ENCODE measurements at regions not wholly inside any gene's neighbourhood (a gene's known extent, or its start where the extent isn't known, plus 50 kb on each side); places are given as distances from the start of the nearest gene placed in this dataset.

GRCh38 chr2:3981446-3981987, 278.1 kb downstream of the DCDC2C start:
- TF ChIP-seq EZH2 (IDR thresholded peaks at IDR 0.05; ENCODE audit: insufficient read depth, poor library complexity, severe bottlenecking) (no peak), EZH2phosphoT487 (IDR thresholded peaks at IDR 0.05; ENCODE audit: insufficient read depth, low read depth) (no peak)
- Histone ChIP-seq H3K4me1 (ENCODE audit: insufficient read depth) (no peaks in the 10 kb centered on the region), H3K9ac (no peak overlapping the region), H4K20me1 (ENCODE audit: insufficient read depth) (no peaks in the 10 kb centered on the region), H3K9me2 (ENCODE audit: insufficient read depth) (no peaks in the 10 kb centered on the region), H3K79me2 (ENCODE audit: insufficient read depth) (no peaks in the 10 kb centered on the region), H3K27me3 (replicated peaks; ENCODE audit: insufficient read depth) (no peaks in the 10 kb centered on the region), H3K27ac (no peak overlapping the region), H3K4me3 (no peak overlapping the region), H3K9me3 (ENCODE audit: low read depth) (no peaks in the 10 kb centered on the region), H3K4me2 (ENCODE audit: unreplicated experiment) (no peak overlapping the region), H3F3A (ENCODE audit: insufficient read depth) (no peaks in the 10 kb centered on the region), H2AFZ (no peak overlapping the region), H3K36me3 (ENCODE audit: low read depth) (no peaks in the 10 kb centered on the region)
- in situ Hi-C loops (cut with MboI) = no loop called here
- 8 to 13% methylated on average over 9 of the region's 9 CpGs for WGBS, 2 experiments (ENCODE audit: low coverage in 1 of 2, low lambda C conversion rate in 2 of 2, missing lambda C conversion rate in 2 of 2)
- no peak for DNase-seq

- no peaks in the 10 kb centered on the region for H3K9me3 ChIP-seq (ENCODE audit: low read depth)
- H2AFZ ChIP-seq = no peak overlapping the region
- no peaks in the 10 kb centered on the region for H3K4me1 ChIP-seq (ENCODE audit: insufficient read depth)
- no peaks in the 10 kb centered on the region for H4K20me1 ChIP-seq (ENCODE audit: insufficient read depth)
- H3F3A ChIP-seq (ENCODE audit: insufficient read depth) = no peaks in the 10 kb centered on the region
- in situ Hi-C loops (cut with MboI) = no loop called here
- no peak overlapping the region for H3K27ac ChIP-seq
- no peak overlapping the region for H3K4me3 ChIP-seq
- no peaks in the 10 kb centered on the region for H3K79me2 ChIP-seq (ENCODE audit: insufficient read depth)
- H3K27me3 ChIP-seq (replicated peaks; ENCODE audit: insufficient read depth) = no peaks in the 10 kb centered on the region
- H3K4me2 ChIP-seq (ENCODE audit: unreplicated experiment) = no peak overlapping the region
- TF ChIP-seq EZH2phosphoT487 (IDR thresholded peaks at IDR 0.05; ENCODE audit: insufficient read depth, low read depth) (no peak), EZH2 (IDR thresholded peaks at IDR 0.05; ENCODE audit: insufficient read depth, poor library complexity, severe bottlenecking) (no peak)
- DNase-seq = no peak
- no peaks in the 10 kb centered on the region for H3K36me3 ChIP-seq (ENCODE audit: low read depth)
- 10 to 13% methylated on average over 2 of the region's 2 CpGs for WGBS, 2 experiments (ENCODE audit: low coverage in 1 of 2, low lambda C conversion rate in 2 of 2, missing lambda C conversion rate in 2 of 2)
- no peaks in the 10 kb centered on the region for H3K9me2 ChIP-seq (ENCODE audit: insufficient read depth)
- no peak overlapping the region for H3K9ac ChIP-seq
Measured at GRCh38 chr2:3982160-3982559, 278.8 kb downstream of the DCDC2C start.

- no peak overlapping the region for H3K27ac ChIP-seq
- no peaks in the 10 kb centered on the region for H3K36me3 ChIP-seq (ENCODE audit: low read depth)
- no peak for DNase-seq
- H3K4me1 ChIP-seq (ENCODE audit: insufficient read depth) = no peaks in the 10 kb centered on the region
- no peak overlapping the region for H3K9ac ChIP-seq
- H4K20me1 ChIP-seq (ENCODE audit: insufficient read depth) = no peaks in the 10 kb centered on the region
- 28 to 29% methylated on average over 6 of the region's 6 CpGs for WGBS, 2 experiments (ENCODE audit: low coverage in 1 of 2, low lambda C conversion rate in 2 of 2, missing lambda C conversion rate in 2 of 2)
- TF ChIP-seq EZH2 (IDR thresholded peaks at IDR 0.05; ENCODE audit: insufficient read depth, poor library complexity, severe bottlenecking) (no peak), EZH2phosphoT487 (IDR thresholded peaks at IDR 0.05; ENCODE audit: insufficient read depth, low read depth) (no peak)
- no peaks in the 10 kb centered on the region for H3K27me3 ChIP-seq (replicated peaks; ENCODE audit: insufficient read depth)
- no peaks in the 10 kb centered on the region for H3K79me2 ChIP-seq (ENCODE audit: insufficient read depth)
- H2AFZ ChIP-seq = no peak overlapping the region
- H3F3A ChIP-seq (ENCODE audit: insufficient read depth) = no peaks in the 10 kb centered on the region
- no peaks in the 10 kb centered on the region for H3K9me2 ChIP-seq (ENCODE audit: insufficient read depth)
- no peak overlapping the region for H3K4me2 ChIP-seq (ENCODE audit: unreplicated experiment)
- H3K4me3 ChIP-seq = no peak overlapping the region
- H3K9me3 ChIP-seq (ENCODE audit: low read depth) = no peaks in the 10 kb centered on the region
- in situ Hi-C loops (cut with MboI) = no loop called here
Measured at GRCh38 chr2:3986063-3986462, 282.7 kb downstream of the DCDC2C start.

- in situ Hi-C loops (cut with MboI) = no loop called here
- no peak overlapping the region for H2AFZ ChIP-seq
- H3K9ac ChIP-seq = no peak overlapping the region
- no peaks in the 10 kb centered on the region for H3F3A ChIP-seq (ENCODE audit: insufficient read depth)
- H3K9me2 ChIP-seq (ENCODE audit: insufficient read depth) = no peaks in the 10 kb centered on the region
- no peak overlapping the region for H3K4me2 ChIP-seq (ENCODE audit: unreplicated experiment)
- H3K36me3 ChIP-seq (ENCODE audit: low read depth) = no peaks in the 10 kb centered on the region
- WGBS, 2 experiments (ENCODE audit: low coverage in 1 of 2, low lambda C conversion rate in 2 of 2, missing lambda C conversion rate in 2 of 2) = 12 to 16% methylated on average over 7 of the region's 7 CpGs
- no peaks in the 10 kb centered on the region for H3K4me1 ChIP-seq (ENCODE audit: insufficient read depth)
- no peak overlapping the region for H3K4me3 ChIP-seq
- no peak overlapping the region for H3K27ac ChIP-seq
- TF ChIP-seq EZH2 (IDR thresholded peaks at IDR 0.05; ENCODE audit: insufficient read depth, poor library complexity, severe bottlenecking) (no peak), EZH2phosphoT487 (IDR thresholded peaks at IDR 0.05; ENCODE audit: insufficient read depth, low read depth) (no peak)
- H3K79me2 ChIP-seq (ENCODE audit: insufficient read depth) = no peaks in the 10 kb centered on the region
- DNase-seq = no peak
- H3K9me3 ChIP-seq (ENCODE audit: low read depth) = no peaks in the 10 kb centered on the region
- no peaks in the 10 kb centered on the region for H4K20me1 ChIP-seq (ENCODE audit: insufficient read depth)
- no peaks in the 10 kb centered on the region for H3K27me3 ChIP-seq (replicated peaks; ENCODE audit: insufficient read depth)
Measured at GRCh38 chr2:3986530-3987258, 283.3 kb downstream of the DCDC2C start.

All from GM23248 (cell line).